Aorta (tissue), 5 donors: ENCODE measurements at regions not wholly inside any gene's neighbourhood (a gene's known extent, or its start where the extent isn't known, plus 50 kb on each side); places are given as distances from the start of the nearest gene placed in this dataset.
A peak's percentile ranks its signal among the peaks of the same experiment; 100 is the strongest.
"Not testable (repeated sequence)": the region's sequence is repeated elsewhere in the genome, so short reads cannot be mapped to it uniquely, and the experiment has no call there.

Experiments used
- ATAC-seq: fragments of 200-7000 bp; cut with Tn5 transposase; one replicate; pipeline ENCODE4 v1.9.1; 2022; ENCODE audit warnings: moderate library complexity; ENCODE audit not compliant: low FRiP score
- DNase-seq, 2 donors: peaks; one replicate each; pipeline ENCODE4 v3.0.0-alpha.2; 2020
- H3K27ac ChIP-seq, 2 donors: one replicate each; pipeline ENCODE4 v1.5.1; 2013; ENCODE audit warnings: low read length in 2 of 2, mild to moderate bottlenecking in 2 of 2, moderate library complexity in 2 of 2, control low read depth in 1 of 2, inconsistent platforms in 1 of 2, low read depth in 1 of 2
- H3K27me3 ChIP-seq, 2 donors: one replicate each; pipeline ENCODE4 v1.6.1; 2013; ENCODE audit warnings: control low read depth in 1 of 2, low read length in 1 of 2, mild to moderate bottlenecking in 1 of 2, moderate library complexity in 1 of 2; ENCODE audit not compliant: insufficient read depth in 2 of 2, control insufficient read depth in 1 of 2
- H3K36me3 ChIP-seq, 2 donors: one replicate each; pipeline ENCODE4 v1.6.1; 2013; ENCODE audit warnings: control low read depth in 1 of 2, low read length in 1 of 2, mild to moderate bottlenecking in 1 of 2; ENCODE audit not compliant: insufficient read depth in 2 of 2, control insufficient read depth in 1 of 2
- H3K4me1 ChIP-seq, 2 donors: one replicate each; pipeline ENCODE4 v1.6.1; 2013; ENCODE audit warnings: low read length in 2 of 2, control low read depth in 1 of 2, mild to moderate bottlenecking in 1 of 2, moderate library complexity in 1 of 2; ENCODE audit not compliant: insufficient read depth in 2 of 2, control insufficient read depth in 1 of 2
- H3K4me3 ChIP-seq, 2 donors: one replicate each; pipeline ENCODE4 v1.5.1; 2013; ENCODE audit warnings: low read length in 2 of 2, control low read depth in 1 of 2, mild to moderate bottlenecking in 1 of 2
- H3K9me3 ChIP-seq: one replicate; pipeline ENCODE4 v1.6.1; 2013; ENCODE audit warnings: mild to moderate bottlenecking, low read length; ENCODE audit not compliant: control insufficient read depth
- whole genome bisulfite sequencing, 2 donors: extraction: QIAGEN DNeasy Blood & Tissue Kit; methylation state at CpG; one replicate each; pipeline ENCODE4 v1.1.7; 2013; 5-methylcytosine and 5-hydroxymethylcytosine counted together
- intact Hi-C, 2 donors: fragments of 100-400 bp; cut with DNase I; formaldehyde crosslinking; loops; one replicate each; pipeline versions ENCODE4 v1.14.2 to v1.15.0; 2022
- donor health status: healthy with polysubstance abuse.
- donor health status: Bipolar disorder and iron deficiency.
- donor health status: DM: no; HTN: no; CAD: no.
- donor health status: DM: no; HTN: no; CAD: no.
- donor health status: DM: yes; HTN: yes; CAD: no.

DNA sequence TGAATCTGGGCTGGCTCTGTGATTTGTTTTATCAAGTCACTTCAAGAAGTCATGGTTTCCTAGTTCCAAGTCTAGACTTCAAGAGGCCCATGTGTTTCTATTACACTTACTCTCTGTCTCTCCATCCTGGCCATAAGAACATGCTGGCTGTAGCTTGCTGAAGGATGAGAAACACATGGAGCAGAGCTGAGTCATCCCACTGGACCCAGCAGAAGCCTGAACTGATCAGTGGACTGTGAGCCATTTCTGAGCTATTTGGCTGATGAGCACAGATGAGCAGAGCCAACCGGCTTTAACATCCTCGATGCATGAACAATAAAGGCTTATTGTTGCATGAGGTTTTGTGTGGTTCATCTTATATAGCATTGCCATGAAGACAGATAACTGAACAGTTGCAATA is 290.6 kb upstream of the BOD1L1 start:
- no peak overlapping the region for H3K27ac ChIP-seq
- no peak overlapping the region for H3K4me3 ChIP-seq
- peaks cover 0 to 2% of the 10 kb centered on the region in 2 donors for H3K4me1 ChIP-seq
- DNase-seq (peak in 1 of 2 donors; percentile 57), ATAC-seq (peak; percentile 79)
- H3K36me3 ChIP-seq = no peaks in the 10 kb centered on the region
- 82 to 89% methylated on average over 2 of the region's 2 CpGs for WGBS, 2 donors
- intact Hi-C loops = no loop called here
- no peaks in the 10 kb centered on the region for H3K27me3 ChIP-seq
- no peaks in the 10 kb centered on the region for H3K9me3 ChIP-seq

- no peak overlapping the region for H3K4me3 ChIP-seq
- DNase-seq = no peak
- H3K36me3 ChIP-seq = no peaks in the 10 kb centered on the region
- H3K9me3 ChIP-seq = no peaks in the 10 kb centered on the region
- no peak overlapping the region for H3K27ac ChIP-seq
- intact Hi-C loops = no loop called here
- peak; percentile 56 for ATAC-seq
- no peaks in the 10 kb centered on the region for H3K27me3 ChIP-seq
- peaks cover 0 to 2% of the 10 kb centered on the region in 2 donors for H3K4me1 ChIP-seq
- 41 to 51% methylated on average over 7 of the region's 7 CpGs for WGBS, 2 donors
These were observed 291.5 kb upstream of the BOD1L1 start for GRCh38 chr4:13918991-13919441.

DNA sequence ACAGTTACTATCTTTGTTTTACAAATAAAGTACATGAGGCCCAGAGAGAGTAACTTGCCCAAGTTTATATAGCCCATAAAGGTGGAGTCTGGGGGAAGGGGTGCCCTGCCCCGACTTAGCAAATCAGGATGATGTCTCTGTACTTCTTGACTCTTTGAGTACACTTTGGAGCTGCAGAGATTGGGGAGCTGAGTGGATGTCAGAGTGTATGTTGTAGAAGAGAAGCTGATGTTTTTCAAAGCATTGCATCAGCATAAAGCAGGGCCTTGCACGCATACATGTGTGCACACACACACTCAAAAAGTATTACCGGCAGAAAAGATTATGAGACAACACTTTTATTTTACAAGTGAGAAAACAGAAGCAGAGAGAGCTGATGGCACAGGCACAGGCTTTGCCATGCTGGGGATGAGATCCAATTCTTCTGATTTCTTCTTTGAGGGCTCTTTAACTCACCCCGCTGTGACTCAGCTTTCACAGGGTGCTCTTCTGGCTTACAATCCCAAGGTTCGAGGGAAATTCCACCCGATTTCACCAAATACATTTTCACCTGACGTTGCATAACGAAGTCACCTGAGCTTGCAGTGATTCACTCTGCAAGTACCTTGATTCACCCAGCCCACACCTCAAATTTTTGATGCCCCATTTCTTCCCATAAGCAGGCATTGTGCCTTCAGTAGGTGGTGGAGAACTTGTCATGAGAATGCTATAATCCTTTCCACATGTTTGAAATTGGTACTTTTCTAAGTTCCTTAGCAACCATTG is 292.8 kb upstream of the BOD1L1 start:
- Histone ChIP-seq H3K27me3 (no peaks in the 10 kb centered on the region), H3K36me3 (no peaks in the 10 kb centered on the region), H3K4me3 (no peak overlapping the region), H3K9me3 (no peaks in the 10 kb centered on the region), H3K27ac (no peak overlapping the region), H3K4me1 (peaks cover 0 to 2% of the 10 kb centered on the region in 2 donors)
- DNase-seq (no peak), ATAC-seq (no peak)
- intact Hi-C loops = no loop called here
- 85 to 90% methylated on average over 8 of the region's 8 CpGs for WGBS, 2 donors

GRCh38 chr4:13920901-13921300 is 293.4 kb upstream of the BOD1L1 start:
- 50 to 56% methylated on average over 3 of the region's 3 CpGs for WGBS, 2 donors
- no peak overlapping the region for H3K27ac ChIP-seq
- ATAC-seq = peak; percentile 24
- intact Hi-C loops = no loop called here
- DNase-seq = peak in 1 of 2 donors; percentile 47
- no peaks in the 10 kb centered on the region for H3K9me3 ChIP-seq
- H3K27me3 ChIP-seq = no peaks in the 10 kb centered on the region
- H3K4me1 ChIP-seq = peaks cover 0 to 2% of the 10 kb centered on the region in 2 donors
- no peak overlapping the region for H3K4me3 ChIP-seq
- H3K36me3 ChIP-seq = no peaks in the 10 kb centered on the region

DNA sequence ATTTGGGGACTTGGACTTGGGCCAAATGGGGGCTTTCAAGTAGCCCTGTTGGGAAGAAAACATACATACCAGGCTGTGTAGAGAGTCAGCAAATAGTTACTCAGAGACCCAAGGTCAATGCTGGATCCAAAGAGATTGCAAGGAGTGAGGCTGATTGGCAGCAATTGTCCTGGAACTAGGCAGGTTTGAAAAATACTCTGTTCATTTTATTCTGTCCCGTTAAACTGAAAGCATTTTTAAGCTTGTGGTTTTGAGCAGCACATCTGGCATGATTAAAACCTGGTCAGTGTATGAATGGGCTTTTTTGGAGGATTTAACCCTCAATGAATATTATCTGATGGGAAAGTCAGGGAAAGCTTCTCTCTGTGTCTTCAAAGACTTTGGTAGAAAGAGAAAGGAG is 294.3 kb upstream of the BOD1L1 start:
- Histone ChIP-seq H3K27me3 (no peaks in the 10 kb centered on the region), H3K36me3 (no peaks in the 10 kb centered on the region), H3K27ac (no peak overlapping the region), H3K4me1 (peaks cover 0 to 2% of the 10 kb centered on the region in 2 donors), H3K4me3 (no peak overlapping the region), H3K9me3 (no peaks in the 10 kb centered on the region)
- 24 to 30% methylated on average over 1 of the region's 1 CpG for WGBS, 2 donors
- intact Hi-C loops = no loop called here
- DNase-seq = no peak
- no peak for ATAC-seq

GRCh38 chr4:13922459-13922858 is 294.9 kb upstream of the BOD1L1 start:
- H3K36me3 ChIP-seq = no peaks in the 10 kb centered on the region
- H3K4me3 ChIP-seq = no peak overlapping the region
- no peaks in the 10 kb centered on the region for H3K9me3 ChIP-seq
- WGBS, 2 donors = 80 to 94% methylated on average over 2 of the region's 2 CpGs
- peaks cover 0 to 2% of the 10 kb centered on the region in 2 donors for H3K4me1 ChIP-seq
- no peaks in the 10 kb centered on the region for H3K27me3 ChIP-seq
- ATAC-seq (no peak), DNase-seq (no peak)
- H3K27ac ChIP-seq = no peak overlapping the region
- intact Hi-C loops = no loop called here

GRCh38 chr4:13922873-13923645 is 295.5 kb upstream of the BOD1L1 start:
- Histone ChIP-seq H3K4me1 (peaks cover 0 to 2% of the 10 kb centered on the region in 2 donors), H3K9me3 (no peaks in the 10 kb centered on the region), H3K36me3 (no peaks in the 10 kb centered on the region), H3K27ac (no peak overlapping the region), H3K4me3 (no peak overlapping the region), H3K27me3 (no peaks in the 10 kb centered on the region)
- 53 to 55% methylated on average over 4 of the region's 4 CpGs for WGBS, 2 donors
- intact Hi-C loops = no loop called here
- no peak for ATAC-seq
- DNase-seq = no peak

DNA sequence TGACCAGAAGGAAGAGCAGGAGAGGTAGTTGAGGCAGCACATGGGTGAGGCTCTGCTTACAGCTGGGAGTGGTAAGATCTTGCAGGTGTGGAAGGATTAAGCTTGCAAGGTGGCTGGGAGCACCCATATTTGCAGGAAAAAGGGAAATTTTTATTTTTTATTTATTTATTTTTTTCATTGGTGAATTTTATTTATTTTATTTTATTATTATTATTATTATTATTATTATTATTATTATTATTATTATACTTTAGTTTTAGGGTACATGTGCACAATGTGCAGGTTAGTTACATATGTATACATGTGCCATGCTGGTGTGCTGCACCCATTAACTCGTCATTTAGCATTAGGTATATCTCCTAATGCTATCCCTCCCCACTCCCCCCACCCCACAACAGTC is 297.4 kb upstream of the BOD1L1 start:
- ATAC-seq, H3K27me3 ChIP-seq, H3K4me3 ChIP-seq, H3K36me3 ChIP-seq, intact Hi-C loops, H3K9me3 ChIP-seq, H3K27ac ChIP-seq, H3K4me1 ChIP-seq, DNase-seq: not testable (repeated sequence)
- 100% methylated on average over 1 of the region's 1 CpG; no CpG with 5 or more reads in 1 of the 2 donors for WGBS, 2 donors

DNA sequence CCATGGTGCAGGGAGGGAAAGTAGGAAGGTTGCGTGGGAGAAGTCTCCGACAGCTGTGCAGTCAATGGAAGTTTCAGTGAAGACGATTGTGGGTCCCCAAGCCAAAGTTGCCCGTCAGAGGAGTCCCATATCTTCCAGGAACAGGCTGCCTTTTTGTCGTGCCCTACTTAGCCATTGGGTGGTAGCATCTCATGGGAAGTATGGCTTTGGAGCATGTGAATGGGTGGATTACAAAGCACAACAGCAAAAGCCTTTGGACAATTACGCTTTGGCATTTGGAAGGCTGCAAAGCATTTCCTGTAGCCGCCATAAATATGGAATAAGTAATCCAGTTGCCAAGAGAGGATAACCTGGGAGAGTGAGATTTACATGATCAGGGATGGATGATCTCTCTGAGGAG is 300.7 kb upstream of the BOD1L1 start:
- Histone ChIP-seq H3K36me3 (no peaks in the 10 kb centered on the region), H3K27ac (no peak overlapping the region), H3K9me3 (no peaks in the 10 kb centered on the region), H3K4me1 (no peaks in the 10 kb centered on the region), H3K4me3 (no peak overlapping the region), H3K27me3 (no peaks in the 10 kb centered on the region)
- intact Hi-C loops = no loop called here
- DNase-seq (no peak), ATAC-seq (no peak)
- 83 to 84% methylated on average over 7 of the region's 7 CpGs for WGBS, 2 donors
